ENCODE measurements at regions not wholly inside any gene's neighbourhood (a gene's known extent, or its start where the extent isn't known, plus 50 kb on each side); places are given as distances from the start of the nearest gene placed in this dataset.

DNA sequence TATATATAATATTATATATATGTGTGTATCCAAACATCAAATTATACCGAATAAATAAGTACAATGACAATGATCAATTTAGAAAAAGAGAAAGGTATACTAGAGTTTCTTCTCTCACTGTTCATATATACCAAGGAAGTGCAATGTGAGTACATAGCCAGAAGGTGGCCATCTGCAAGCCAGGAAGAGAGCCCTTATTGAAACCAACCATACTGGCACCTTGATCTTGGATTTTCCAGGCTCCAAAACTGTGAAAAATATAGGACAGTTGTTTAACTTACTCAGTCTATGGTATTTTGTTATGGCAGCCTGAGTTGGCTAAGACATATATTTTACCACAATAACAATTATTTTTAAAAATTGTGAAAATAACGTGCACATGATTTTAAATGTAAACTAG, 1490.2 kb upstream of the SLC39A10 start:
- WGBS (ENCODE audit: extremely low coverage, insufficient coverage, insufficient read length), result no CpG with 5 or more reads among the region's 2 CpGs
- peak; percentile 10 to 57 for DNase-seq
- H2BK12ac ChIP-seq (ENCODE audit: low read length), result no peak overlapping the region
- H3K14ac ChIP-seq (ENCODE audit: low read length), result no peak overlapping the region
- no peak overlapping the region for H4K8ac ChIP-seq (ENCODE audit: low read depth, low read length)
- H3K79me2 ChIP-seq (ENCODE audit: control insufficient read depth, insufficient read depth, low read length, poor library complexity), result no peaks in the 10 kb centered on the region
- no peak overlapping the region for H2BK120ac ChIP-seq (ENCODE audit: insufficient read depth, low read length, poor library complexity)
- H3K27ac ChIP-seq (ENCODE audit: low read depth, low read length), result no peak overlapping the region
- no peaks in the 10 kb centered on the region for H3K9me3 ChIP-seq (ENCODE audit: insufficient read depth, low read depth, low read length)
- H2BK5ac ChIP-seq (ENCODE audit: low read depth, low read length, poor library complexity), result no peak overlapping the region
- no peak overlapping the region for H3K18ac ChIP-seq (ENCODE audit: low read length)
- no peak overlapping the region for H3K23ac ChIP-seq (ENCODE audit: low read length)
- no peaks in the 10 kb centered on the region for H3K79me1 ChIP-seq (ENCODE audit: low read length)
- H3K4ac ChIP-seq (ENCODE audit: low read depth, low read length), result no peak overlapping the region
- no peaks in the 10 kb centered on the region for H3K4me1 ChIP-seq (ENCODE audit: control insufficient read depth in 1 of 2, insufficient read depth in 2 of 2, low read length in 2 of 2)
- no peak overlapping the region for H3K4me3 ChIP-seq (ENCODE audit: low read depth, low read length)
- no peaks in the 10 kb centered on the region for H3K36me3 ChIP-seq (ENCODE audit: control insufficient read depth in 1 of 2, insufficient read depth in 2 of 2, low read length in 2 of 2)
- H3K27me3 ChIP-seq (ENCODE audit: insufficient read depth, low read length), result no peaks in the 10 kb centered on the region
- no peak overlapping the region for H3K9ac ChIP-seq (ENCODE audit: low read length)
- no peak overlapping the region for H2AFZ ChIP-seq (ENCODE audit: insufficient read depth, low read length, poor library complexity)
- H4K12ac ChIP-seq (ENCODE audit: low read depth, low read length), result no peak overlapping the region
- H2AK5ac ChIP-seq (ENCODE audit: low read length), result no peak overlapping the region
- no peak overlapping the region for H4K91ac ChIP-seq (ENCODE audit: low read depth, low read length)
- no peak overlapping the region for H3K4me2 ChIP-seq (ENCODE audit: low read length)

DNA sequence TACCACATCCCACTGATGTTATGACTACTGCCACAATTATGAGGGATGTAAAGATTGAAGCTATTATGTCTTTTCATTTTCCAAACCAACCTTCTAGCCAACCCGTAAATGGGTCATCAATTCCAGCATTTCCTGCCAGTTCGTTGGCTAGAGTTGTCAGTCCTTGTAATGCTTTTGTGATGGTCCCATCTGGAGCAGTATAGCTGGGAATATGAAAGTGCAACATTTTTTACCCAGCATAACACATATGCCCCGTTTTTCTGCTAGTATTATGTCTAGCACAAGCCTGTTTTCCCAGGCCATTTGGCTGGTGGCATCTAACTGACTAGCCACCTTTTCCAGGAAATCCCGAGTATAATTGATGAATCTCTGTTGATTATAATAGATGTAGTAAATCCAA, 1501.6 kb upstream of the SLC39A10 start:
- Histone ChIP-seq H3K79me2 (ENCODE audit: control insufficient read depth, insufficient read depth, low read length, poor library complexity) (no peaks in the 10 kb centered on the region), H3K27ac (ENCODE audit: low read depth, low read length) (no peak overlapping the region), H3K23ac (ENCODE audit: low read length) (no peak overlapping the region), H2AFZ (ENCODE audit: insufficient read depth, low read length, poor library complexity) (no peak overlapping the region), H4K12ac (ENCODE audit: low read depth, low read length) (no peak overlapping the region), H2BK5ac (ENCODE audit: low read depth, low read length, poor library complexity) (no peak overlapping the region), H3K4me1 (ENCODE audit: control insufficient read depth in 1 of 2, insufficient read depth in 2 of 2, low read length in 2 of 2) (no peaks in the 10 kb centered on the region), H4K8ac (ENCODE audit: low read depth, low read length) (no peak overlapping the region), H3K9me3 (ENCODE audit: insufficient read depth, low read depth, low read length) (no peaks in the 10 kb centered on the region), H3K79me1 (ENCODE audit: low read length) (no peaks in the 10 kb centered on the region), H3K9ac (ENCODE audit: low read length) (no peak overlapping the region), H3K4me2 (ENCODE audit: low read length) (no peak overlapping the region), H2BK120ac (ENCODE audit: insufficient read depth, low read length, poor library complexity) (no peak overlapping the region), H2AK5ac (ENCODE audit: low read length) (no peak overlapping the region), H3K18ac (ENCODE audit: low read length) (no peak overlapping the region), H3K4me3 (ENCODE audit: low read depth, low read length) (no peak overlapping the region), H3K27me3 (ENCODE audit: insufficient read depth, low read length) (no peaks in the 10 kb centered on the region), H3K36me3 (ENCODE audit: control insufficient read depth in 1 of 2, insufficient read depth in 2 of 2, low read length in 2 of 2) (no peaks in the 10 kb centered on the region), H3K4ac (ENCODE audit: low read depth, low read length) (no peak overlapping the region), H3K14ac (ENCODE audit: low read length) (no peak overlapping the region), H2BK12ac (ENCODE audit: low read length) (no peak overlapping the region), H4K91ac (ENCODE audit: low read depth, low read length) (no peak overlapping the region)
- no peak for DNase-seq
- WGBS (ENCODE audit: extremely low coverage, insufficient coverage, insufficient read length), result no CpG with 5 or more reads among the region's 4 CpGs

DNA sequence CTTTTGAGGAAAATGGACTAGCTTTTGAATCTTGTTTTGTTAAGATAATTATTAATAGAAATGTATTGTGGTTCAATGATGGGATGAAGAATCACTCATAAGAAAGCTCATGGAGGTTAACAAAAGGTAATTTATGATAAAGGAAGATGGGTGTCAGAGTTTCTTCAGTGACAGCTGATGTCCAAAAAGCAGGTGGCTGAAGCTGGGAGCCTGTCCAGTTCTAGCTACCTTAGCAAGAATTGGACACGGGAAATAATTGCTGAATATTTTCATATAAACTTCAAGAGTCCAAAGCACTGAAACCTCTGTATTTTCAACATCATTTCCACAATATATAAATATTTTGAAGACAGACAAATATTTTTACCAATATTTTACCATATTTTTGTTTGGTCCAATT, 1505.8 kb upstream of the SLC39A10 start:
- H2BK120ac ChIP-seq (ENCODE audit: insufficient read depth, low read length, poor library complexity), result no peak overlapping the region
- H3K14ac ChIP-seq (ENCODE audit: low read length), result no peak overlapping the region
- no peak overlapping the region for H3K9ac ChIP-seq (ENCODE audit: low read length)
- no peak overlapping the region for H3K27ac ChIP-seq (ENCODE audit: low read depth, low read length)
- H3K4me1 ChIP-seq (ENCODE audit: control insufficient read depth in 1 of 2, insufficient read depth in 2 of 2, low read length in 2 of 2), result no peaks in the 10 kb centered on the region
- H3K18ac ChIP-seq (ENCODE audit: low read length), result no peak overlapping the region
- no peak overlapping the region for H2AFZ ChIP-seq (ENCODE audit: insufficient read depth, low read length, poor library complexity)
- no peak overlapping the region for H3K23ac ChIP-seq (ENCODE audit: low read length)
- H3K4me2 ChIP-seq (ENCODE audit: low read length), result no peak overlapping the region
- H3K79me2 ChIP-seq (ENCODE audit: control insufficient read depth, insufficient read depth, low read length, poor library complexity), result no peaks in the 10 kb centered on the region
- H3K9me3 ChIP-seq (ENCODE audit: insufficient read depth, low read depth, low read length), result peaks cover 3% of the 10 kb centered on the region
- H3K36me3 ChIP-seq (ENCODE audit: control insufficient read depth in 1 of 2, insufficient read depth in 2 of 2, low read length in 2 of 2), result no peaks in the 10 kb centered on the region
- no peak overlapping the region for H2AK5ac ChIP-seq (ENCODE audit: low read length)
- no peak overlapping the region for H4K8ac ChIP-seq (ENCODE audit: low read depth, low read length)
- no peaks in the 10 kb centered on the region for H3K79me1 ChIP-seq (ENCODE audit: low read length)
- H4K12ac ChIP-seq (ENCODE audit: low read depth, low read length), result no peak overlapping the region
- WGBS (ENCODE audit: extremely low coverage, insufficient coverage, insufficient read length), result no CpG with 5 or more reads among the region's 1 CpG
- no peak overlapping the region for H3K4me3 ChIP-seq (ENCODE audit: low read depth, low read length)
- no peaks in the 10 kb centered on the region for H3K27me3 ChIP-seq (ENCODE audit: insufficient read depth, low read length)
- H2BK12ac ChIP-seq (ENCODE audit: low read length), result no peak overlapping the region
- no peak overlapping the region for H4K91ac ChIP-seq (ENCODE audit: low read depth, low read length)
- H3K4ac ChIP-seq (ENCODE audit: low read depth, low read length), result no peak overlapping the region
- DNase-seq, result no peak
- no peak overlapping the region for H2BK5ac ChIP-seq (ENCODE audit: low read depth, low read length, poor library complexity)

DNA sequence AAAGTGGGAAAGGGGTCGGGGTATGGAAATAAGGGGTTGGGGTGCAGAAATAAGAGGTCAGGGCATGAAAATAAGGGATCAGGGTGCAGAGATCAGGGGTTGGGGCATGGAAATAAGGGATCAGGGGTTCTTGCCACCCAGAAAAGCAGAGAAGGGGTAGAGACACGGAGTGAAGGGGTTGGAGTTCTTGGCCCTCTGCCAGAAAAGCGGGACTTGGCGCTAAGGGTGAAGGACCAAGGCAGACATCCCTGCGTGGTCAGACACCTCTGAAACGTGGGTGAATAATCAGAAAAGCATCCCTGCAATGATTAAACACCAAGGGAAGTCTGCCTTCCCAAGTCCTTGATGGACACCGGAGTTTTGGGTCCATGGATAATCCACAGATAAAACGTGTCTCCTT, 1521.6 kb upstream of the SLC39A10 start:
- H3K36me3 ChIP-seq (ENCODE audit: control insufficient read depth in 1 of 2, insufficient read depth in 2 of 2, low read length in 2 of 2), result no peaks in the 10 kb centered on the region
- H3K79me2 ChIP-seq (ENCODE audit: control insufficient read depth, insufficient read depth, low read length, poor library complexity), result no peaks in the 10 kb centered on the region
- H4K91ac ChIP-seq (ENCODE audit: low read depth, low read length), result no peak overlapping the region
- H3K27me3 ChIP-seq (ENCODE audit: insufficient read depth, low read length), result no peaks in the 10 kb centered on the region
- H3K4me3 ChIP-seq (ENCODE audit: low read depth, low read length), result no peak overlapping the region
- H3K79me1 ChIP-seq (ENCODE audit: low read length), result no peaks in the 10 kb centered on the region
- H3K23ac ChIP-seq (ENCODE audit: low read length), result no peak overlapping the region
- no peak overlapping the region for H4K8ac ChIP-seq (ENCODE audit: low read depth, low read length)
- no peak overlapping the region for H2BK12ac ChIP-seq (ENCODE audit: low read length)
- H3K9me3 ChIP-seq (ENCODE audit: insufficient read depth, low read depth, low read length), result peaks cover 2% of the 10 kb centered on the region
- H3K27ac ChIP-seq (ENCODE audit: low read depth, low read length), result no peak overlapping the region
- WGBS (ENCODE audit: extremely low coverage, insufficient coverage, insufficient read length), result no CpG with 5 or more reads among the region's 8 CpGs
- no peak overlapping the region for H2BK120ac ChIP-seq (ENCODE audit: insufficient read depth, low read length, poor library complexity)
- H2BK5ac ChIP-seq (ENCODE audit: low read depth, low read length, poor library complexity), result no peak overlapping the region
- H3K4ac ChIP-seq (ENCODE audit: low read depth, low read length), result no peak overlapping the region
- no peak overlapping the region for H3K4me2 ChIP-seq (ENCODE audit: low read length)
- no peak overlapping the region for H3K14ac ChIP-seq (ENCODE audit: low read length)
- no peak overlapping the region for H3K18ac ChIP-seq (ENCODE audit: low read length)
- no peak overlapping the region for H2AFZ ChIP-seq (ENCODE audit: insufficient read depth, low read length, poor library complexity)
- H2AK5ac ChIP-seq (ENCODE audit: low read length), result no peak overlapping the region
- no peaks in the 10 kb centered on the region for H3K4me1 ChIP-seq (ENCODE audit: control insufficient read depth in 1 of 2, insufficient read depth in 2 of 2, low read length in 2 of 2)
- H4K12ac ChIP-seq (ENCODE audit: low read depth, low read length), result no peak overlapping the region
- no peak for DNase-seq
- no peak overlapping the region for H3K9ac ChIP-seq (ENCODE audit: low read length)

All from trophoblast cell (in vitro differentiated cells and primary cell).